Trophoblast cell (in vitro differentiated cells and primary cell): ENCODE measurements at regions not wholly inside any gene's neighbourhood (a gene's known extent, or its start where the extent isn't known, plus 50 kb on each side); places are given as distances from the start of the nearest gene placed in this dataset.

Source experiments
- DNase-seq, 2 donors: peaks; one replicate each; pipeline ENCODE4 v3.0.0-alpha.2; 2016
- H2AFZ ChIP-seq: 2 replicates; pipeline ENCODE4 v1.6.1; 2013; ENCODE audit warnings: low read length, moderate library complexity, mild to moderate bottlenecking; ENCODE audit not compliant: insufficient read depth, poor library complexity
- H2AK5ac ChIP-seq: 2 replicates; pipeline ENCODE4 v1.6.1; 2013; ENCODE audit warnings: mild to moderate bottlenecking, low read length
- H2BK120ac ChIP-seq: 2 replicates; pipeline ENCODE4 v1.6.1; 2013; ENCODE audit warnings: low read length, mild to moderate bottlenecking, moderate library complexity; ENCODE audit not compliant: insufficient read depth, poor library complexity
- H2BK12ac ChIP-seq: 2 replicates; pipeline ENCODE4 v1.6.1; 2013; ENCODE audit warnings: mild to moderate bottlenecking, low read length, moderate library complexity
- H2BK5ac ChIP-seq: 2 replicates; pipeline ENCODE4 v1.6.1; 2013; ENCODE audit warnings: low read length, low read depth, moderate library complexity, mild to moderate bottlenecking; ENCODE audit not compliant: poor library complexity
- H3K14ac ChIP-seq: 2 replicates; pipeline ENCODE4 v1.6.1; 2013; ENCODE audit warnings: mild to moderate bottlenecking, low read length
- H3K18ac ChIP-seq: 2 replicates; pipeline ENCODE4 v1.6.1; 2013; ENCODE audit warnings: mild to moderate bottlenecking, low read length
- H3K23ac ChIP-seq: 2 replicates; pipeline ENCODE4 v1.6.1; 2013; ENCODE audit warnings: low read length
- H3K27ac ChIP-seq: 2 replicates; pipeline ENCODE4 v1.5.1; 2013; ENCODE audit warnings: low read depth, mild to moderate bottlenecking, inconsistent platforms, low read length, moderate library complexity
- H3K27me3 ChIP-seq: 2 replicates; pipeline ENCODE4 v1.6.1; 2013; ENCODE audit warnings: inconsistent platforms, mild to moderate bottlenecking, low read length, moderate library complexity; ENCODE audit not compliant: insufficient read depth
- H3K36me3 ChIP-seq, 2 experiments: 1 replicate in 1 of 2; 2 replicates in 1 of 2; pipeline ENCODE4 v1.6.1; 2013; ENCODE audit warnings: low read length in 2 of 2, mild to moderate bottlenecking in 2 of 2, moderate library complexity in 1 of 2; ENCODE audit not compliant: insufficient read depth in 2 of 2, control insufficient read depth in 1 of 2
- H3K4ac ChIP-seq: 2 replicates; pipeline ENCODE4 v1.6.1; 2013; ENCODE audit warnings: low read depth, mild to moderate bottlenecking, low read length, moderate library complexity
- H3K4me1 ChIP-seq, 2 experiments: 1 replicate in 1 of 2; 2 replicates in 1 of 2; pipeline ENCODE4 v1.6.1; 2013; ENCODE audit warnings: low read length in 2 of 2, mild to moderate bottlenecking in 2 of 2, moderate library complexity in 1 of 2; ENCODE audit not compliant: insufficient read depth in 2 of 2, control insufficient read depth in 1 of 2
- H3K4me2 ChIP-seq: 2 replicates; pipeline ENCODE4 v1.6.1; 2013; ENCODE audit warnings: inconsistent platforms, mild to moderate bottlenecking, low read length, moderate library complexity
- H3K4me3 ChIP-seq: 2 replicates; pipeline ENCODE4 v1.5.1; 2013; ENCODE audit warnings: mild to moderate bottlenecking, low read depth, low read length, inconsistent platforms
- H3K79me1 ChIP-seq: one replicate; pipeline ENCODE4 v1.6.1; 2013; ENCODE audit warnings: low read length
- H3K79me2 ChIP-seq: 2 replicates; pipeline ENCODE4 v1.6.1; 2013; ENCODE audit warnings: low read length, mild to moderate bottlenecking; ENCODE audit not compliant: control insufficient read depth, insufficient read depth, poor library complexity
- H3K9ac ChIP-seq: 2 replicates; pipeline ENCODE4 v1.6.1; 2013; ENCODE audit warnings: mild to moderate bottlenecking, low read length
- H3K9me3 ChIP-seq: 2 replicates; pipeline ENCODE4 v1.6.1; 2013; ENCODE audit warnings: low read depth, mild to moderate bottlenecking, control low read depth, inconsistent platforms, low read length; ENCODE audit not compliant: insufficient read depth
- H4K12ac ChIP-seq: 2 replicates; pipeline ENCODE4 v1.6.1; 2013; ENCODE audit warnings: low read depth, mild to moderate bottlenecking, low read length, moderate library complexity
- H4K8ac ChIP-seq: 2 replicates; pipeline ENCODE4 v1.6.1; 2013; ENCODE audit warnings: low read depth, mild to moderate bottlenecking, low read length, moderate library complexity
- H4K91ac ChIP-seq: one replicate; pipeline ENCODE4 v1.6.1; 2013; ENCODE audit warnings: low read depth, mild to moderate bottlenecking, low read length, moderate library complexity
- WGBS: extraction: QIAGEN DNeasy Blood & Tissue Kit; methylation state at CpG from one replicate; pipeline ENCODE4 v1.1.7; 2013; ENCODE audit warnings: missing lambda C conversion rate; ENCODE audit not compliant: insufficient read length, insufficient coverage; ENCODE audit errors: extremely low coverage; 5-methylcytosine and 5-hydroxymethylcytosine counted together

DNA sequence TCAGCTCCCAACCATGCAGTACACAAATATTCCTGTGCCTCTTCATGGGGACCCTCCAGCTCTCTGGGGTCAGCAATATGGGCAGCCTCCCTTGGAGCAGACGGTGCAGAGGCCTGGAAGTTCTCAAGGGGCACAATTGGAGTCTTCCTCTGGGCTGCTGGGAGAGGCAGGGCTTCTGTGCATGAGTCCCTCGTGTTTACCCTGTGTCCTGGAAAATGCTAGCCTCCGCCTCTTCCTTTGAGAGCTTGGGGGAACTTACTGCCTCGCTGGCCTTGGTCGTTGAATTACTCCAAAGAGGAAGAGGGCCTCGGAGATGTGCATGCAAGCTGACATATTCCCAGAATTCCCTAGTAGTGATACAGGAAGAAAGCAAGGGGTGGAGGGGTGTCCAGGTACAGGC lies 284.4 kb upstream of the IGF1R start:
- Histone ChIP-seq H3K4me1 (no peaks in the 10 kb centered on the region), H3K27ac (no peak overlapping the region), H3K27me3 (no peaks in the 10 kb centered on the region), H2BK12ac (no peak overlapping the region), H2AK5ac (no peak overlapping the region), H3K14ac (no peak overlapping the region), H3K9ac (no peak overlapping the region), H4K12ac (no peak overlapping the region), H3K18ac (no peak overlapping the region), H2AFZ (no peak overlapping the region), H3K4me3 (no peak overlapping the region), H2BK120ac (no peak overlapping the region), H3K36me3 (no peaks in the 10 kb centered on the region), H2BK5ac (no peak overlapping the region), H4K91ac (no peak overlapping the region), H3K4ac (no peak overlapping the region), H3K79me1 (no peaks in the 10 kb centered on the region), H3K23ac (no peak overlapping the region), H3K4me2 (no peak overlapping the region), H4K8ac (no peak overlapping the region), H3K79me2 (no peaks in the 10 kb centered on the region), H3K9me3 (peaks cover 2% of the 10 kb centered on the region)
- no peak for DNase-seq
- WGBS = no CpG with 5 or more reads among the region's 6 CpGs

DNA sequence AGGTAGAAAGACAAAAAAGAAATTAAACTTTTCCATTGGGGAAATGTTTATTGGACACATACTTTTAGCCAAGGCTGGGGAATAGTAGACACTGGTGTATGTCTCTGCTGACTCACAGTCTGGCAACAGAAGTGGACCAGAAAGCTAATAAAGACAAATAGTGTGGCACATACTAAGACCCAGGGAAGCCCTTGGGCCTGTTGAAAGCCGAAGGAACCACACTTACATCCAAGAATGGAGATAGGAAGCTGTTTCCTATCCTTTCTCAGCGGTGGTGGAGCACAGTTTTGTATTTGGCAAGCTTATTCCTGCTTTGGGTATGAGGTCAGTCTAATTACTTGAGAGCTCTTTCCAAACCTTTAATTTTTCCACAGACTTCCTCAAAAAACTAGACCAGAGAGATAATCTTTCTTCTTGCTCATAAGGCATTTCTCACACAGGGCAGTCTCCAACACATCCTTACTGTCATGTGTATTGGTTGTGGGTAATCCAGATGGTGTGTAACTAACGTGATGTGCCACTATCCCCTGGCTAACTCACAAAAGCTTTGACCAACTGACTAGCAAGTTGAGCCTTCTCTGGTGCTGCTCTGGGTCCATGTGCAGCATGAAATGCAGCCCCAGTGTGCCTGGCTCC lies 279.1 kb upstream of the IGF1R start:
- Histone ChIP-seq H2BK12ac (no peak overlapping the region), H2BK120ac (no peak overlapping the region), H3K4me1 (no peaks in the 10 kb centered on the region), H3K23ac (no peak overlapping the region), H3K4me2 (no peak overlapping the region), H3K9ac (no peak overlapping the region), H3K79me2 (no peaks in the 10 kb centered on the region), H3K9me3 (no peaks in the 10 kb centered on the region), H4K12ac (no peak overlapping the region), H3K36me3 (no peaks in the 10 kb centered on the region), H3K79me1 (no peaks in the 10 kb centered on the region), H4K8ac (no peak overlapping the region), H2BK5ac (no peak overlapping the region), H3K18ac (no peak overlapping the region), H3K4me3 (no peak overlapping the region), H4K91ac (no peak overlapping the region), H3K14ac (no peak overlapping the region), H2AK5ac (no peak overlapping the region), H3K27ac (no peak overlapping the region), H3K4ac (no peak overlapping the region), H3K27me3 (no peaks in the 10 kb centered on the region), H2AFZ (no peak overlapping the region)
- WGBS = no CpG with 5 or more reads among the region's 3 CpGs
- DNase-seq = no peak

DNA sequence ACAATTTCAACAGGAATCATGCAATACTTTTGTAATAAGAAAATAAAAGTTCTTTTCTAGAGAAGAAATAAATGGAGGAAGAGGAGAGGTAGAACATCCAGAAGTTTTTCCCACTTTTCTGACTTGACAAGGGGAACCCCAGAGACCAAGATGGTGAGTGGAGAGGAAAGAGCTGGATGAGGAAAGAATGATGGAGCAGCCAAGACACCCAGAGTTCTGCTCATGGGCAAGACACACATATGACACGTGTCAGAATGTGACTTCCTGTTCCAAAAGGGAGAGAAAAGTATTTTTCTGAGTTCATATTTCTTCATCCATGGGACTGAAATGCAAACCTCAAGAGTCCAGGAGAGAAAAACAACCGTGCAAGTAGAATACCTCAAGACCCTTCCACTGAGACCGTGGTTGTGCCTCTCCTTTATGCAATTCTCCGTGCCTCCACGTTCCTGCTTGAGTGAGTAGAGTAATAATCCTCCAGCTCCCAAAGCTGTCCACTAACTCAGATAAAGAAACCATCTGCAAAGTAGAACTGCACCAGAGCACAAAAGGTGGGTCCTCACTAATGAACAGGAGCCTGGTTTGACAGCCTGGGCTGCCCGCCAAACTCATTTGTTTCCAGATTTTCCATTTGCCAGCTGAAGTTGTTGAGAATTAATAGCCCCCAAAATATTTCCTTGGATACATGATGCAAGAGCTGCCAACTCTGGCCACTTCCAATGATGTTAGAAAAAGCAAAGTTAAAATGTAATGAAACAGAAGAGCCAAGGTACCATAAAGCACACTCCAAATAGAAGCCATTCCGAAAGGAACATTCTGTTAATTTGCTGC lies 272.6 kb upstream of the IGF1R start:
- Histone ChIP-seq H4K12ac (no peak overlapping the region), H3K4me2 (no peak overlapping the region), H3K27me3 (no peaks in the 10 kb centered on the region), H3K9me3 (no peaks in the 10 kb centered on the region), H2BK12ac (no peak overlapping the region), H3K79me2 (no peaks in the 10 kb centered on the region), H3K79me1 (no peaks in the 10 kb centered on the region), H3K9ac (no peak overlapping the region), H4K91ac (no peak overlapping the region), H4K8ac (no peak overlapping the region), H2AK5ac (no peak overlapping the region), H3K4me1 (no peaks in the 10 kb centered on the region), H3K36me3 (no peaks in the 10 kb centered on the region), H3K18ac (no peak overlapping the region), H3K4ac (no peak overlapping the region), H3K27ac (no peak overlapping the region), H3K14ac (no peak overlapping the region), H3K4me3 (no peak overlapping the region), H2AFZ (no peak overlapping the region), H2BK5ac (no peak overlapping the region), H3K23ac (no peak overlapping the region), H2BK120ac (no peak overlapping the region)
- no CpG with 5 or more reads among the region's 7 CpGs for WGBS
- no peak for DNase-seq

DNA sequence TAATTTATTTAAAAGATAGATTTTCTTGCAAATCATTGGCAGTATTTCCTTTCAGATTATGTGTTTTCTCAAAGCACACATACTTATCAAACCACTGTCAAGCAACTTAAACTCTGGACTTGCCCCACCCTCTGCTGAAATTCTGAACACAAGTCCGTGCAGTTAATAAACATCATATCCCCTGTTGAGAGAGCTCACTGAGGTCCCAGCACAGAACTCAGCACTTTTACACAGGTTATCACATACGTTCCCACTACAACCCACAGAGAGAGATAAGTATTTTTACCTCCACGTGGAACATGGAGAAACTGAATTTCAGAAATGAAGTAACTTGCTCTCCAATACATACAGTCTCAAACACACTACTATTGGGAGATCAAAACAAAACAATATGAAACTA lies 267.6 kb upstream of the IGF1R start:
- Histone ChIP-seq H3K9ac (no peak overlapping the region), H3K4me2 (no peak overlapping the region), H2BK120ac (no peak overlapping the region), H3K9me3 (no peaks in the 10 kb centered on the region), H3K79me1 (no peaks in the 10 kb centered on the region), H3K27ac (no peak overlapping the region), H3K36me3 (no peaks in the 10 kb centered on the region), H2BK12ac (no peak overlapping the region), H3K18ac (no peak overlapping the region), H3K23ac (no peak overlapping the region), H3K27me3 (no peaks in the 10 kb centered on the region), H2AFZ (no peak overlapping the region), H4K12ac (no peak overlapping the region), H2AK5ac (no peak overlapping the region), H3K4me3 (no peak overlapping the region), H4K91ac (no peak overlapping the region), H3K4me1 (no peaks in the 10 kb centered on the region), H3K79me2 (no peaks in the 10 kb centered on the region), H3K14ac (no peak overlapping the region), H3K4ac (no peak overlapping the region), H4K8ac (no peak overlapping the region), H2BK5ac (no peak overlapping the region)
- DNase-seq = no peak
- WGBS = no CpG with 5 or more reads among the region's 3 CpGs
